Neural progenitor cell (in vitro differentiated cells): ENCODE measurements at regions not wholly inside any gene's neighbourhood (a gene's known extent, or its start where the extent isn't known, plus 50 kb on each side); places are given as distances from the start of the nearest gene placed in this dataset.

Source experiments
- CTCF ChIP-seq: fragments of 200-600 bp; sonication (generic); IDR thresholded peaks from 2 replicates; pipeline ENCODE4 v1.5.1; 2017; ENCODE audit warnings: antibody characterized with exemption, mild to moderate bottlenecking
- EZH2 ChIP-seq: fragments of 200-600 bp; sonication (generic); IDR thresholded peaks from 2 replicates; pipeline ENCODE4 v1.6.1; 2017; ENCODE audit warnings: antibody characterized with exemption, mild to moderate bottlenecking, moderate library complexity
- EZH2phosphoT487 ChIP-seq: fragments of 200-600 bp; sonication (generic); IDR thresholded peaks from 2 replicates; pipeline ENCODE4 v1.6.1; 2017; ENCODE audit warnings: antibody characterized with exemption

- TF ChIP-seq CTCF, result no peak
- no peak for TF ChIP-seq EZH2
- TF ChIP-seq EZH2phosphoT487, result no peak
These were observed 126.7 kb upstream of the SHB start for GRCh38 chr9:38195737-38196161.
